Mesothelial cell of epicardium (in vitro differentiated cells): ENCODE measurements at regions not wholly inside any gene's neighbourhood (a gene's known extent, or its start where the extent isn't known, plus 50 kb on each side); places are given as distances from the start of the nearest gene placed in this dataset.

ENCODE experiments used
- DNase-seq, 2 experiments: peaks; one replicate each; pipeline ENCODE4 v3.0.0; 2021; ENCODE audit warnings: low spot score in 2 of 2; ENCODE audit not compliant: unreplicated experiment in 2 of 2
- H3K27ac Mint-ChIP-seq: 2 replicates; pipeline ENCODE4 v1.8.0; 2021; ENCODE audit warnings: mixed read lengths
- H3K27me3 Mint-ChIP-seq: 2 replicates; pipeline ENCODE4 v1.8.0; 2021; ENCODE audit warnings: low read depth, mixed read lengths
- H3K36me3 Mint-ChIP-seq: 2 replicates; pipeline ENCODE4 v1.8.0; 2021; ENCODE audit warnings: mixed read lengths
- H3K4me1 Mint-ChIP-seq: 2 replicates; pipeline ENCODE4 v1.8.0; 2021; ENCODE audit warnings: mixed read lengths
- H3K4me3 Mint-ChIP-seq: 2 replicates; pipeline ENCODE4 v1.8.0; 2021; ENCODE audit warnings: mild to moderate bottlenecking, moderate library complexity, mixed read lengths
- H3K9me3 Mint-ChIP-seq: 2 replicates; pipeline ENCODE4 v1.8.0; 2021; ENCODE audit warnings: mixed read lengths
- CTCF ChIP-seq: fragments of 200-600 bp; sonication (generic); IDR thresholded peaks from one replicate; pipeline ENCODE4 v1.5.0; 2021; ENCODE audit warnings: antibody characterized with exemption; ENCODE audit not compliant: unreplicated experiment

- Mint-ChIP-seq H3K9me3 (peaks cover 16% of the 10 kb centered on the region), H3K36me3 (peaks cover 6% of the 10 kb centered on the region), H3K27ac (no peak overlapping the region), H3K4me3 (no peak overlapping the region), H3K27me3 (no peaks in the 10 kb centered on the region), H3K4me1 (peaks cover 19% of the 10 kb centered on the region)
- TF ChIP-seq CTCF = no peak
- no peak for DNase-seq
Observed at GRCh38 chr7:106419455-106420182, 134.8 kb upstream of the NAMPT start.

GRCh38 chr7:106418526-106418925, 133.7 kb upstream of the NAMPT start:
- no peak for TF ChIP-seq CTCF
- no peak overlapping the region for H3K4me3 Mint-ChIP-seq
- peaks cover 15% of the 10 kb centered on the region for H3K4me1 Mint-ChIP-seq
- no peak for DNase-seq
- H3K27ac Mint-ChIP-seq = no peak overlapping the region
- no peaks in the 10 kb centered on the region for H3K27me3 Mint-ChIP-seq
- peaks cover 6% of the 10 kb centered on the region for H3K36me3 Mint-ChIP-seq
- H3K9me3 Mint-ChIP-seq = peaks cover 16% of the 10 kb centered on the region

- H3K4me3 Mint-ChIP-seq = no peak overlapping the region
- DNase-seq = no peak
- peaks cover 6% of the 10 kb centered on the region for H3K36me3 Mint-ChIP-seq
- no peaks in the 10 kb centered on the region for H3K27me3 Mint-ChIP-seq
- no peak for TF ChIP-seq CTCF
- peaks cover 15% of the 10 kb centered on the region for H3K4me1 Mint-ChIP-seq
- peaks cover 16% of the 10 kb centered on the region for H3K9me3 Mint-ChIP-seq
- no peak overlapping the region for H3K27ac Mint-ChIP-seq
Observed at GRCh38 chr7:106418094-106418493, 133.3 kb upstream of the NAMPT start.

GRCh38 chr7:106417273-106417902, 132.6 kb upstream of the NAMPT start:
- H3K4me3 Mint-ChIP-seq = no peak overlapping the region
- no peak for DNase-seq
- no peak for TF ChIP-seq CTCF
- peaks cover 16% of the 10 kb centered on the region for H3K9me3 Mint-ChIP-seq
- peaks cover 15% of the 10 kb centered on the region for H3K4me1 Mint-ChIP-seq
- peaks cover 6% of the 10 kb centered on the region for H3K36me3 Mint-ChIP-seq
- no peaks in the 10 kb centered on the region for H3K27me3 Mint-ChIP-seq
- no peak overlapping the region for H3K27ac Mint-ChIP-seq

- Mint-ChIP-seq H3K4me3 (no peak overlapping the region), H3K4me1 (peaks cover 10% of the 10 kb centered on the region), H3K9me3 (peaks cover 16% of the 10 kb centered on the region)
Observed at GRCh38 chr7:106416430-106416829, 131.6 kb upstream of the NAMPT start.

More at GRCh38 chr7:106416430-106416829, 131.6 kb upstream of the NAMPT start:
- no peak for DNase-seq
- peaks cover 6% of the 10 kb centered on the region for H3K36me3 Mint-ChIP-seq
- peaks cover 4% of the 10 kb centered on the region for H3K27me3 Mint-ChIP-seq
- TF ChIP-seq CTCF = no peak
- H3K27ac Mint-ChIP-seq = no peak overlapping the region
